ENCODE measurements at regions not wholly inside any gene's neighbourhood (a gene's known extent, or its start where the extent isn't known, plus 50 kb on each side); places are given as distances from the start of the nearest gene placed in this dataset.
"Not testable (repeated sequence)": the region's sequence is repeated elsewhere in the genome, so short reads cannot be mapped to it uniquely, and the experiment has no call there.

- H3K27me3 Mint-ChIP-seq (ENCODE audit: low read depth, poor library complexity), result no peaks in the 10 kb centered on the region
- no peaks in the 10 kb centered on the region for H3K9me3 Mint-ChIP-seq
- no peak for DNase-seq
- H3K4me3 Mint-ChIP-seq, result no peak overlapping the region
- no peaks in the 10 kb centered on the region for H3K4me1 Mint-ChIP-seq
- no peak for TF ChIP-seq CTCF (IDR thresholded peaks at IDR 0.05)
- no peaks in the 10 kb centered on the region for H3K36me3 Mint-ChIP-seq (ENCODE audit: low read depth)
- H3K27ac Mint-ChIP-seq, result no peak overlapping the region
These were observed 130.9 kb upstream of the NUDT12 start for GRCh38 chr5:103693517-103693916.

- no peaks in the 10 kb centered on the region for H3K27me3 Mint-ChIP-seq (ENCODE audit: low read depth, poor library complexity)
- H3K4me1 Mint-ChIP-seq, result no peaks in the 10 kb centered on the region
- TF ChIP-seq CTCF (IDR thresholded peaks at IDR 0.05), result no peak
- H3K36me3 Mint-ChIP-seq (ENCODE audit: low read depth), result no peaks in the 10 kb centered on the region
- no peak for DNase-seq
- no peak overlapping the region for H3K27ac Mint-ChIP-seq
- no peak overlapping the region for H3K4me3 Mint-ChIP-seq
- H3K9me3 Mint-ChIP-seq, result no peaks in the 10 kb centered on the region
These were observed 128.1 kb upstream of the NUDT12 start for GRCh38 chr5:103690676-103691075.

- no peak for TF ChIP-seq CTCF (IDR thresholded peaks at IDR 0.05)
- Mint-ChIP-seq H3K4me1 (no peaks in the 10 kb centered on the region), H3K27me3 (ENCODE audit: low read depth, poor library complexity) (no peaks in the 10 kb centered on the region), H3K9me3 (no peaks in the 10 kb centered on the region), H3K36me3 (ENCODE audit: low read depth) (no peaks in the 10 kb centered on the region), H3K27ac (no peak overlapping the region), H3K4me3 (no peak overlapping the region)
- DNase-seq, result no peak
These were observed 117.3 kb upstream of the NUDT12 start for GRCh38 chr5:103679873-103680272.

GRCh38 chr5:103676198-103676597 lies 113.6 kb upstream of the NUDT12 start:
- not testable (repeated sequence) for H3K36me3 Mint-ChIP-seq (ENCODE audit: low read depth); H3K27me3 Mint-ChIP-seq (ENCODE audit: low read depth, poor library complexity); H3K27ac Mint-ChIP-seq; H3K9me3 Mint-ChIP-seq; H3K4me1 Mint-ChIP-seq; H3K4me3 Mint-ChIP-seq; DNase-seq

GRCh38 chr5:103674739-103675138 lies 112.2 kb upstream of the NUDT12 start:
- Mint-ChIP-seq H3K4me1 (no peaks in the 10 kb centered on the region), H3K9me3 (no peaks in the 10 kb centered on the region), H3K36me3 (ENCODE audit: low read depth) (no peaks in the 10 kb centered on the region), H3K27ac (no peak overlapping the region), H3K27me3 (ENCODE audit: low read depth, poor library complexity) (no peaks in the 10 kb centered on the region), H3K4me3 (no peak overlapping the region)
- DNase-seq, result no peak
- no peak for TF ChIP-seq CTCF (IDR thresholded peaks at IDR 0.05)

- TF ChIP-seq CTCF (IDR thresholded peaks at IDR 0.05), result no peak
- no peak for DNase-seq
- H3K4me3 Mint-ChIP-seq, result no peak overlapping the region
- no peaks in the 10 kb centered on the region for H3K27me3 Mint-ChIP-seq (ENCODE audit: low read depth, poor library complexity)
- H3K4me1 Mint-ChIP-seq, result no peaks in the 10 kb centered on the region
- H3K27ac Mint-ChIP-seq, result no peak overlapping the region
- no peaks in the 10 kb centered on the region for H3K36me3 Mint-ChIP-seq (ENCODE audit: low read depth)
- H3K9me3 Mint-ChIP-seq, result no peaks in the 10 kb centered on the region
These were observed 111.7 kb upstream of the NUDT12 start for GRCh38 chr5:103674251-103674650.

Measured in nephron progenitor cell (in vitro differentiated cells).